H9 (cell line): ENCODE measurements at regions not wholly inside any gene's neighbourhood (a gene's known extent, or its start where the extent isn't known, plus 50 kb on each side); places are given as distances from the start of the nearest gene placed in this dataset.

ENCODE experiments used
- DNase-seq: peaks from one replicate; pipeline ENCODE4 v3.0.0-alpha.2; 2017
- H2AFZ ChIP-seq: one replicate; pipeline ENCODE4 v1.6.1; 2013; ENCODE audit warnings: mild to moderate bottlenecking, low read length, control low read depth, moderate library complexity
- H2AK5ac ChIP-seq: 2 replicates; pipeline ENCODE4 v1.6.1; 2013; ENCODE audit warnings: low read length, control low read depth, mixed read lengths; ENCODE audit not compliant: insufficient read length
- H2BK120ac ChIP-seq: one replicate; pipeline ENCODE4 v1.6.1; 2013; ENCODE audit warnings: low read depth, mild to moderate bottlenecking, low read length, control low read depth, inconsistent platforms; ENCODE audit not compliant: poor library complexity, severe bottlenecking
- H2BK12ac ChIP-seq: 2 replicates; pipeline ENCODE4 v1.6.1; 2013; ENCODE audit warnings: low read length, control low read depth, mixed read lengths, low read depth; ENCODE audit not compliant: insufficient read length
- H2BK15ac ChIP-seq: 2 replicates; pipeline ENCODE4 v1.6.1; 2013; ENCODE audit warnings: low read depth, low read length, control low read depth
- H2BK20ac ChIP-seq: one replicate; pipeline ENCODE4 v1.6.1; 2013; ENCODE audit warnings: low read depth, mild to moderate bottlenecking, low read length, control low read depth, inconsistent platforms; ENCODE audit not compliant: poor library complexity, severe bottlenecking
- H2BK5ac ChIP-seq: 2 replicates; pipeline ENCODE4 v1.6.1; 2013; ENCODE audit warnings: low read length, control low read depth, mixed read lengths; ENCODE audit not compliant: insufficient read length
- H3K14ac ChIP-seq: 2 replicates; pipeline ENCODE4 v1.6.1; 2013; ENCODE audit warnings: low read length, control low read depth; ENCODE audit not compliant: insufficient read depth
- H3K18ac ChIP-seq: 2 replicates; pipeline ENCODE4 v1.6.1; 2013; ENCODE audit warnings: low read depth, mild to moderate bottlenecking, mixed read lengths, low read length, control low read depth; ENCODE audit not compliant: insufficient read length
- H3K23ac ChIP-seq: 2 replicates; pipeline ENCODE4 v1.6.1; 2013; ENCODE audit warnings: low read length, control low read depth, mixed read lengths, low read depth; ENCODE audit not compliant: insufficient read length
- H3K23me2 ChIP-seq: 2 replicates; pipeline ENCODE4 v1.6.1; 2013; ENCODE audit warnings: low read depth, mild to moderate bottlenecking, mixed read lengths, low read length, control low read depth; ENCODE audit not compliant: insufficient read length, poor library complexity, severe bottlenecking
- H3K27ac ChIP-seq: 2 replicates; pipeline ENCODE4 v1.5.1; 2013; ENCODE audit warnings: low read length, control low read depth, mixed read lengths, low read depth; ENCODE audit not compliant: insufficient read length
- H3K27me3 ChIP-seq: 2 replicates; pipeline ENCODE4 v1.6.1; 2013; ENCODE audit warnings: low read length, control low read depth, inconsistent platforms; ENCODE audit not compliant: insufficient read depth
- H3K4ac ChIP-seq: 2 replicates; pipeline ENCODE4 v1.6.1; 2013; ENCODE audit warnings: low read depth, mild to moderate bottlenecking, control low read depth, inconsistent platforms, low read length, moderate library complexity
- H3K4me1 ChIP-seq: 2 replicates; pipeline ENCODE4 v1.6.1; 2013; ENCODE audit warnings: low read length, control low read depth, inconsistent platforms; ENCODE audit not compliant: insufficient read depth
- H3K4me2 ChIP-seq: 2 replicates; pipeline ENCODE4 v1.6.1; 2013; ENCODE audit warnings: low read length, control low read depth, mixed read lengths; ENCODE audit not compliant: insufficient read length, insufficient read depth
- H3K56ac ChIP-seq: 2 replicates; pipeline ENCODE4 v1.6.1; 2013; ENCODE audit warnings: low read depth, mild to moderate bottlenecking, mixed read lengths, low read length, control low read depth; ENCODE audit not compliant: insufficient read length
- H3K79me1 ChIP-seq: 2 replicates; pipeline ENCODE4 v1.6.1; 2013; ENCODE audit warnings: low read depth, mild to moderate bottlenecking, moderate library complexity, low read length, control low read depth, inconsistent platforms; ENCODE audit not compliant: insufficient read depth, poor library complexity, severe bottlenecking
- H3K79me2 ChIP-seq: 2 replicates; pipeline ENCODE4 v1.6.1; 2013; ENCODE audit warnings: low read length, control low read depth, inconsistent platforms; ENCODE audit not compliant: insufficient read depth
- H3K9ac ChIP-seq: 2 replicates; pipeline ENCODE4 v1.6.1; 2013; ENCODE audit warnings: low read length, control low read depth, mixed read lengths; ENCODE audit not compliant: insufficient read length; ENCODE audit errors: extremely low read depth
- H3K9me3 ChIP-seq: one replicate; pipeline ENCODE4 v1.6.1; 2013; ENCODE audit warnings: low read depth, low read length, inconsistent platforms; ENCODE audit not compliant: control insufficient read depth
- H3T11ph ChIP-seq: one replicate; pipeline ENCODE4 v1.6.1; 2013; ENCODE audit warnings: mild to moderate bottlenecking, low read length, control low read depth, inconsistent platforms
- H4K20me1 ChIP-seq: one replicate; pipeline ENCODE4 v1.6.1; 2013; ENCODE audit not compliant: control insufficient read depth, insufficient read length, insufficient read depth
- H4K5ac ChIP-seq: 2 replicates; pipeline ENCODE4 v1.6.1; 2013; ENCODE audit warnings: low read depth, mild to moderate bottlenecking, mixed read lengths, low read length, control low read depth; ENCODE audit not compliant: insufficient read length
- H4K8ac ChIP-seq: replicated peaks from 2 replicates; pipeline ENCODE4 v1.6.1; 2013; ENCODE audit warnings: low read length, control low read depth, mixed read lengths, low read depth; ENCODE audit not compliant: insufficient read length
- H4K91ac ChIP-seq: 2 replicates; pipeline ENCODE4 v1.6.1; 2013; ENCODE audit warnings: low read depth, mild to moderate bottlenecking, moderate library complexity, mixed read lengths, low read length, control low read depth; ENCODE audit not compliant: insufficient read length
- H3K27ac Mint-ChIP-seq, 3 experiments: 2 replicates in 2 of 3; 3 replicates in 1 of 3; pipeline ENCODE4 v1.8.0; 2020 to 2021; ENCODE audit warnings: mixed read lengths in 3 of 3, mild to moderate bottlenecking in 1 of 3, moderate library complexity in 1 of 3
- H3K27me3 Mint-ChIP-seq: 2 replicates; pipeline ENCODE4 v1.8.0; 2021; ENCODE audit warnings: low read depth, mild to moderate bottlenecking, moderate library complexity, mixed read lengths
- H3K36me3 Mint-ChIP-seq, 3 experiments: 2 replicates in 2 of 3; 3 replicates in 1 of 3; pipeline ENCODE4 v1.8.0; 2020 to 2021; ENCODE audit warnings: low read depth in 3 of 3, mixed read lengths in 3 of 3; ENCODE audit not compliant: insufficient read depth in 1 of 3
- H3K4me1 Mint-ChIP-seq, 2 experiments: 2 replicates each; pipeline ENCODE4 v1.8.0; 2020; ENCODE audit warnings: mixed read lengths in 2 of 2
- H3K4me3 Mint-ChIP-seq, 2 experiments: 2 replicates in 1 of 2; 3 replicates in 1 of 2; pipeline ENCODE4 v1.8.0; 2020 to 2021; ENCODE audit warnings: mild to moderate bottlenecking in 2 of 2, mixed read lengths in 2 of 2, moderate library complexity in 1 of 2
- H3K9me3 Mint-ChIP-seq, 2 experiments: 2 replicates in 1 of 2; 3 replicates in 1 of 2; pipeline ENCODE4 v1.8.0; 2020; ENCODE audit warnings: mild to moderate bottlenecking in 2 of 2, mixed read lengths in 2 of 2, moderate library complexity in 1 of 2
- WGBS: extraction: QIAGEN DNeasy Blood & Tissue Kit; methylation state at CpG from one replicate; pipeline ENCODE4 v1.1.7; 2013; ENCODE audit warnings: missing lambda C conversion rate, low lambda C conversion rate, mixed read lengths; ENCODE audit not compliant: insufficient read length; ENCODE audit errors: extremely low coverage; 5-methylcytosine and 5-hydroxymethylcytosine counted together
- TF ChIP-seq, protein P1 (sequence below): fragments of 200-600 bp; sonication (generic); conservative IDR thresholded peaks from 3 replicates; pipeline ENCODE4 v1.8.0; 2021; ENCODE audit warnings: antibody characterized with exemption, mild to moderate bottlenecking

DNA sequence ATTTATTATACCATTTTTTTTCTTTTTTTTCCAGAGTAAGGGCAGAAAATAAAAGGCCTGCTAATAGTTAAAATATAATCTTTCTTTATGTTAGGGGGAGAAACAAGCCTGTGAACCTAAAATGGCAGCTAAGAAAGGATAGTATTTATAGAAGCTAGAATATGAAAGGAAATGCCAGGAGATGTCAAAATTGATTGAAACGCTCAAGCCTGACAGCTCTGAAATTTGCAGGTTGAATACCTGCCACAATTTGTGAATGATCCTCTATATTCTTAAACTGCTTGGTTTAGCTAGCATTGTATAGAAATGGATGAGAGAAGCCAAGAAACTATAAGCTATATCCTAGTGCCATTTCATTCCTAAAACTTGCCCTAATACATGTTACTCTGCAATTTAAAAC, 757.3 kb upstream of the PABPC4L start:
- H4K91ac ChIP-seq, result no peak overlapping the region
- no peaks in the 10 kb centered on the region for H3K79me1 ChIP-seq
- no peak overlapping the region for H4K5ac ChIP-seq
- H3K23ac ChIP-seq, result no peak overlapping the region
- no peaks in the 10 kb centered on the region for H3K4me1 ChIP-seq
- DNase-seq, result no peak
- no peak overlapping the region for H4K8ac ChIP-seq
- no peak overlapping the region for H3T11ph ChIP-seq
- WGBS, result no CpG with 5 or more reads among the region's 1 CpG
- TF ChIP-seq, protein P1, sequence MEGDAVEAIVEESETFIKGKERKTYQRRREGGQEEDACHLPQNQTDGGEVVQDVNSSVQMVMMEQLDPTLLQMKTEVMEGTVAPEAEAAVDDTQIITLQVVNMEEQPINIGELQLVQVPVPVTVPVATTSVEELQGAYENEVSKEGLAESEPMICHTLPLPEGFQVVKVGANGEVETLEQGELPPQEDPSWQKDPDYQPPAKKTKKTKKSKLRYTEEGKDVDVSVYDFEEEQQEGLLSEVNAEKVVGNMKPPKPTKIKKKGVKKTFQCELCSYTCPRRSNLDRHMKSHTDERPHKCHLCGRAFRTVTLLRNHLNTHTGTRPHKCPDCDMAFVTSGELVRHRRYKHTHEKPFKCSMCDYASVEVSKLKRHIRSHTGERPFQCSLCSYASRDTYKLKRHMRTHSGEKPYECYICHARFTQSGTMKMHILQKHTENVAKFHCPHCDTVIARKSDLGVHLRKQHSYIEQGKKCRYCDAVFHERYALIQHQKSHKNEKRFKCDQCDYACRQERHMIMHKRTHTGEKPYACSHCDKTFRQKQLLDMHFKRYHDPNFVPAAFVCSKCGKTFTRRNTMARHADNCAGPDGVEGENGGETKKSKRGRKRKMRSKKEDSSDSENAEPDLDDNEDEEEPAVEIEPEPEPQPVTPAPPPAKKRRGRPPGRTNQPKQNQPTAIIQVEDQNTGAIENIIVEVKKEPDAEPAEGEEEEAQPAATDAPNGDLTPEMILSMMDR, result no peak
- H3K4me1 Mint-ChIP-seq, result no peaks in the 10 kb centered on the region
- H4K20me1 ChIP-seq, result no peaks in the 10 kb centered on the region
- no peak overlapping the region for H3K56ac ChIP-seq
- no peak overlapping the region for H3K4me2 ChIP-seq
- H3K14ac ChIP-seq, result no peak overlapping the region
- no peak overlapping the region for H2BK120ac ChIP-seq
- no peak overlapping the region for H2BK12ac ChIP-seq
- no peaks in the 10 kb centered on the region for H3K9me3 ChIP-seq
- H2BK5ac ChIP-seq, result no peak overlapping the region
- H3K27me3 ChIP-seq, result no peaks in the 10 kb centered on the region
- no peak overlapping the region for H2AK5ac ChIP-seq
- no peaks in the 10 kb centered on the region for H3K79me2 ChIP-seq
- H2BK20ac ChIP-seq, result no peak overlapping the region
- no peaks in the 10 kb centered on the region for H3K27me3 Mint-ChIP-seq
- H2AFZ ChIP-seq, result no peak overlapping the region
- no peak overlapping the region for H2BK15ac ChIP-seq
- no peak overlapping the region for H3K27ac ChIP-seq
- peaks cover 7 to 25% (median 15%) of the 10 kb centered on the region in 3 experiments for H3K36me3 Mint-ChIP-seq
- H3K18ac ChIP-seq, result no peak overlapping the region
- no peak overlapping the region for H3K27ac Mint-ChIP-seq
- H3K23me2 ChIP-seq, result no peaks in the 10 kb centered on the region
- H3K4ac ChIP-seq, result no peak overlapping the region
- no peak overlapping the region for H3K9ac ChIP-seq
- peaks cover 11 to 15% of the 10 kb centered on the region in 2 experiments; a peak in 4 of 5 replicates for H3K9me3 Mint-ChIP-seq
- H3K4me3 Mint-ChIP-seq, result no peak overlapping the region
